SK-N-SH (cell line): ENCODE measurements at regions not wholly inside any gene's neighbourhood (a gene's known extent, or its start where the extent isn't known, plus 50 kb on each side); places are given as distances from the start of the nearest gene placed in this dataset.

ENCODE experiments used
- CTCF ChIA-PET: fragments of 300-600, 350-600 bp; formaldehyde crosslinking; extraction: SDS; loops from one replicate; lab custom pipeline; 2021; lab: Yijun Ruan, JAX
- POLR2A ChIA-PET: fragments of 350-600 bp; sonication (Branson Sonifier 250); formaldehyde crosslinking; extraction: SDS; loops from one replicate; lab custom pipeline; 2020; ENCODE audit warnings: antibody characterized with exemption, inconsistent platforms; lab: Yijun Ruan, JAX
- DNase-seq: peaks from one replicate; pipeline ENCODE4 v3.0.0; 2012
- H2AFZ ChIP-seq: fragments of 200-600 bp; sonication (generic); 2 replicates; pipeline ENCODE4 v1.8.1; 2016; ENCODE audit warnings: antibody characterized with exemption, mild to moderate bottlenecking, low read depth
- H3F3A ChIP-seq: fragments of 200-600 bp; sonication (generic); replicated peaks from 2 replicates; pipeline ENCODE3; 2016; ENCODE audit warnings: antibody characterized with exemption, mild to moderate bottlenecking; ENCODE audit not compliant: insufficient read depth
- H3K27ac ChIP-seq, 2 experiments: fragments of 200-500 bp in 1 of 2; fragments of 200-600 bp in 1 of 2; sonication (Bioruptor generic) in 1 of 2; sonication (generic), shearing (Covaris generic) in 1 of 2; 2 replicates each; pipeline versions ENCODE4 v1.5.1 to v1.6.1; 2014 to 2016; ENCODE audit warnings: low read depth in 2 of 2, inconsistent platforms in 1 of 2, low read length in 1 of 2, mild to moderate bottlenecking in 1 of 2, mixed read lengths in 1 of 2
- H3K27me3 ChIP-seq: fragments of 200-600 bp; sonication (generic), shearing (Covaris generic); 2 replicates; pipeline ENCODE4 v1.6.1; 2016; ENCODE audit warnings: mixed run types; ENCODE audit not compliant: insufficient read depth
- H3K36me3 ChIP-seq, 2 experiments: fragments of 200-500 bp in 1 of 2; fragments of 200-600 bp in 1 of 2; sonication (Bioruptor generic) in 1 of 2; sonication (generic) in 1 of 2; replicated peaks in 1 of 2; 2 replicates each; pipeline versions ENCODE3 to v1.5.1; 2014 to 2016; ENCODE audit warnings: low read length in 1 of 2, mild to moderate bottlenecking in 1 of 2; ENCODE audit not compliant: insufficient read depth in 2 of 2, control insufficient read depth in 1 of 2
- H3K4me1 ChIP-seq, 2 experiments: fragments of 200-500 bp in 1 of 2; fragments of 200-600 bp in 1 of 2; sonication (Bioruptor generic) in 1 of 2; sonication (generic), shearing (Covaris generic) in 1 of 2; 2 replicates each; pipeline versions ENCODE4 v1.5.1 to v1.6.1; 2014 to 2016; ENCODE audit warnings: low read depth in 1 of 2, low read length in 1 of 2, mixed run types in 1 of 2; ENCODE audit not compliant: insufficient read depth in 2 of 2, control insufficient read depth in 1 of 2
- H3K4me2 ChIP-seq: fragments of 200-600 bp; sonication (generic), shearing (Covaris generic); 2 replicates; pipeline ENCODE4 v1.6.1; 2017; ENCODE audit warnings: mixed run types
- H3K4me3 ChIP-seq, 2 experiments: fragments of 200-500 bp in 1 of 2; fragments of 200-600 bp in 1 of 2; sonication (Bioruptor generic) in 1 of 2; sonication (generic), shearing (Covaris generic) in 1 of 2; 2 replicates each; pipeline versions ENCODE4 v1.5.1 to v1.8.1; 2014 to 2016; ENCODE audit warnings: low read depth in 2 of 2, inconsistent platforms in 1 of 2, low read length in 1 of 2, mild to moderate bottlenecking in 1 of 2, mixed read lengths in 1 of 2, moderate library complexity in 1 of 2
- H3K79me2 ChIP-seq: fragments of 200-600 bp; sonication (generic); 2 replicates; pipeline ENCODE4 v1.8.1; 2017; ENCODE audit warnings: mild to moderate bottlenecking; ENCODE audit not compliant: insufficient read depth
- H3K9ac ChIP-seq: fragments of 200-600 bp; sonication (generic); 2 replicates; pipeline ENCODE4 v1.6.1; 2017; ENCODE audit warnings: mixed run types
- H3K9me2 ChIP-seq: fragments of 200-600 bp; sonication (generic); 2 replicates; pipeline ENCODE4 v1.6.1; 2017; ENCODE audit warnings: mixed run types
- H3K9me3 ChIP-seq: fragments of 200-600 bp; sonication (generic); 2 replicates; pipeline ENCODE4 v1.6.1; 2017; ENCODE audit warnings: mixed run types, mild to moderate bottlenecking, moderate library complexity
- H4K20me1 ChIP-seq: fragments of 200-600 bp; sonication (generic); 2 replicates; pipeline ENCODE4 v1.6.1; 2017; ENCODE audit warnings: mild to moderate bottlenecking, mixed run types; ENCODE audit not compliant: insufficient read depth
- CHD2 ChIP-seq: fragments of 150-350 bp; IDR thresholded peaks from 2 replicates; pipeline ENCODE4 v1.6.1; 2018; ENCODE audit warnings: low read length; ENCODE audit not compliant: partially characterized antibody
- FOXM1 ChIP-seq: IDR thresholded peaks from 2 replicates; pipeline ENCODE4 v1.4.0; 2012; ENCODE audit warnings: low read depth, mild to moderate bottlenecking
- GABPA ChIP-seq: IDR thresholded peaks from 2 replicates; pipeline ENCODE4 v1.4.0; 2012; ENCODE audit warnings: low read depth, mild to moderate bottlenecking
- MEF2A ChIP-seq: IDR thresholded peaks from 2 replicates; pipeline ENCODE4 v1.4.0; 2012; ENCODE audit warnings: low read depth, borderline replicate concordance
- MXI1 ChIP-seq: IDR thresholded peaks from 2 replicates; pipeline ENCODE4 v1.6.1; 2012; ENCODE audit warnings: mild to moderate bottlenecking, low read depth, low read length, improper control_type of control experiment
- NRF1 ChIP-seq: IDR thresholded peaks from 2 replicates; pipeline ENCODE4 v1.6.1; 2012; ENCODE audit warnings: low read depth, mild to moderate bottlenecking, low read length
- RCOR1 ChIP-seq: fragments of 150-350 bp; IDR thresholded peaks from 2 replicates; pipeline ENCODE4 v1.6.1; 2017; ENCODE audit warnings: antibody characterized with exemption, low read length
- RFX5 ChIP-seq: IDR thresholded peaks from 2 replicates; pipeline ENCODE4 v1.6.1; 2012; ENCODE audit warnings: mild to moderate bottlenecking, improper control_type of control experiment, low read length
- RXRA ChIP-seq: IDR thresholded peaks from 2 replicates; pipeline ENCODE4 v1.4.0; 2012; ENCODE audit warnings: low read depth, mild to moderate bottlenecking, borderline replicate concordance
- SMC3 ChIP-seq: IDR thresholded peaks from 2 replicates; pipeline ENCODE4 v1.6.1; 2012; ENCODE audit warnings: low read depth, low read length, improper control_type of control experiment
- TAF1 ChIP-seq: IDR thresholded peaks from 2 replicates; pipeline ENCODE4 v1.6.1; 2012; ENCODE audit warnings: low read depth, mild to moderate bottlenecking, low read length, moderate library complexity, borderline replicate concordance
- YY1 ChIP-seq: IDR thresholded peaks from 2 replicates; pipeline ENCODE4 v1.4.0; 2012; ENCODE audit warnings: low read depth, mild to moderate bottlenecking
- WGBS: methylation state at CpG from one replicate; pipeline ENCODE4 v1.1.6; 2017; ENCODE audit warnings: low lambda C conversion rate; 5-methylcytosine and 5-hydroxymethylcytosine counted together
- TF ChIP-seq, protein P1 (sequence below): IDR thresholded peaks from 2 replicates; pipeline ENCODE4 v1.4.0; 2012; ENCODE audit warnings: low read depth, borderline replicate concordance
- TF ChIP-seq, protein P2 (sequence below): IDR thresholded peaks from 2 replicates; pipeline ENCODE4; 2012
- TF ChIP-seq, protein P3 (sequence below): fragments of 200-600 bp; sonication (generic); IDR thresholded peaks from 2 replicates; pipeline ENCODE4 v1.6.1; 2017; ENCODE audit warnings: antibody characterized with exemption, mild to moderate bottlenecking, moderate library complexity
- TF ChIP-seq, protein P4 (sequence below): fragments of 150-350 bp; IDR thresholded peaks from 2 replicates; pipeline ENCODE4 v1.6.1; 2017; ENCODE audit warnings: antibody characterized with exemption, low read length, low read depth, borderline replicate concordance

DNA sequence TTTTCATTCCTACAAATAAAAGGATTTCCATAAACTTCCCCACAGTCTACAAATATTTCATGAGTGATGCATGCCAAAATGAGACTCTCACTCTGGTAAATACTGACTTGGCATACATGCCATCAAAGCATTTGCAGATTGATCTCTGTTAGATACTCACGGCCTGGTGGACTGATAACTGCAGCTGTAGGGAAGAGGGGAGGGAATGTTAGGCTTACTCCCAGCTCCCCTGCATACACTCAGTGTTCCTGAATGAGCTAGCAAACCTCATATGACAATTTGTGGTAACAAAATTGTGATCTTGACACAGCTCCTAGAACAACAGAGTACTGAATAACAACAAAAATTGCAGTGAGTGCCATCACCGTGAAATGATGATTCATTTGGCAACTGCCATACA is 435.3 kb downstream of the NR2F1-AS1 start:
- Histone ChIP-seq H3K27me3 (no peaks in the 10 kb centered on the region), H3K36me3 (no peaks in the 10 kb centered on the region), H2AFZ (no peak overlapping the region), H3K9ac (no peak overlapping the region), H3K4me2 (no peak overlapping the region), H3F3A (peaks cover 8% of the 10 kb centered on the region), H3K4me3 (no peak overlapping the region), H3K4me1 (peaks cover 5 to 9% of the 10 kb centered on the region in 2 experiments; a peak in 3 of 4 replicates), H3K9me2 (no peaks in the 10 kb centered on the region), H4K20me1 (no peaks in the 10 kb centered on the region), H3K27ac (no peak overlapping the region), H3K9me3 (no peaks in the 10 kb centered on the region), H3K79me2 (no peaks in the 10 kb centered on the region)
- ChIA-PET POLR2A (no interaction called here), CTCF (interaction anchor here (1.6 kb wide), 1 partner anchor 16 kb away, joined by 3 read pairs; no protein-coding TSS in a partner anchor)
- no peak for DNase-seq
- whole genome bisulfite sequencing = 94% methylated on average over 2 of the region's 2 CpGs
- TF ChIP-seq, protein P1, sequence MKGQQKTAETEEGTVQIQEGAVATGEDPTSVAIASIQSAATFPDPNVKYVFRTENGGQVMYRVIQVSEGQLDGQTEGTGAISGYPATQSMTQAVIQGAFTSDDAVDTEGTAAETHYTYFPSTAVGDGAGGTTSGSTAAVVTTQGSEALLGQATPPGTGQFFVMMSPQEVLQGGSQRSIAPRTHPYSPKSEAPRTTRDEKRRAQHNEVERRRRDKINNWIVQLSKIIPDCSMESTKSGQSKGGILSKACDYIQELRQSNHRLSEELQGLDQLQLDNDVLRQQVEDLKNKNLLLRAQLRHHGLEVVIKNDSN = no peak
- TF ChIP-seq FOXM1 = no peak
- TF ChIP-seq RFX5 = no peak
- TF ChIP-seq RCOR1 = no peak
- TF ChIP-seq SMC3 = no peak
- TF ChIP-seq YY1 = no peak
- no peak for TF ChIP-seq MXI1
- TF ChIP-seq CHD2 = no peak
- TF ChIP-seq, protein P2, sequence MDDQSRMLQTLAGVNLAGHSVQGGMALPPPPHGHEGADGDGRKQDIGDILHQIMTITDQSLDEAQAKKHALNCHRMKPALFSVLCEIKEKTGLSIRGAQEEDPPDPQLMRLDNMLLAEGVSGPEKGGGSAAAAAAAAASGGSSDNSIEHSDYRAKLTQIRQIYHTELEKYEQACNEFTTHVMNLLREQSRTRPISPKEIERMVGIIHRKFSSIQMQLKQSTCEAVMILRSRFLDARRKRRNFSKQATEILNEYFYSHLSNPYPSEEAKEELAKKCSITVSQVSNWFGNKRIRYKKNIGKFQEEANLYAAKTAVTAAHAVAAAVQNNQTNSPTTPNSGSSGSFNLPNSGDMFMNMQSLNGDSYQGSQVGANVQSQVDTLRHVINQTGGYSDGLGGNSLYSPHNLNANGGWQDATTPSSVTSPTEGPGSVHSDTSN = no peak
- no peak for TF ChIP-seq RXRA
- no peak for TF ChIP-seq GABPA

DNA sequence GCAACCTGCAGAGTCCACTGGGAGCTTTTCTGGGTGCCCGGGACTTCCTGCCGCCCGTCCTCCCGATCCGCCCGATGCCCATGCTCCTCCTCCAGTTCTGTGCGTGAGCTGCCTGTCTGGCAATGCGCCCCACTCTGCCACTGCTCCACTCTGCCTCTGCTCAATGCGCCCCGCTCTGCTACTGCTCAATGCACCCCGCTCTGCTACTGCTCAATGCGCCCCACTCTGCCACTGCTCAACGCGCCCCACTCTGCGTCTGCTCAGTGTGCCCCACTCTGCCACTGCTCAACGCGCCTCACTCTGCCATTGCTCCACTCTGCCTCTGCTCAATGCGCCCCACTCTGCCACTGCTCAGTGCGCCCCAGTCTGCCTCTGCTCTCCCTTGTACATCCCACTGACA is 436.0 kb downstream of the NR2F1-AS1 start:
- Histone ChIP-seq H3K4me1 (0 out of 4 replicates have a peak, but pooled peaks cover 0 to 1% of the 10 kb centered on the region in 2 experiments), H3F3A (peaks cover 3% of the 10 kb centered on the region), H2AFZ (no peak overlapping the region), H3K9me3 (no peaks in the 10 kb centered on the region), H3K4me2 (no peak overlapping the region), H3K9me2 (no peaks in the 10 kb centered on the region), H3K27me3 (no peaks in the 10 kb centered on the region), H3K27ac (no peak overlapping the region), H3K79me2 (no peaks in the 10 kb centered on the region), H3K4me3 (no peak overlapping the region), H3K9ac (no peak overlapping the region), H3K36me3 (no peaks in the 10 kb centered on the region), H4K20me1 (no peaks in the 10 kb centered on the region)
- 98% methylated on average over 19 of the region's 19 CpGs for WGBS
- ChIA-PET POLR2A (no interaction called here), CTCF (interaction anchor here (1.6 kb wide), 1 partner anchor 17 kb away, joined by 3 read pairs; no protein-coding TSS in a partner anchor)
- no peak for DNase-seq
- TF ChIP-seq GABPA (no peak), TAF1 (no peak), SMC3 (no peak), FOXM1 (no peak), MEF2A (no peak), RXRA (no peak), MXI1 (no peak), YY1 (no peak), RFX5 (no peak), NRF1 (no peak)
- TF ChIP-seq, protein P3, sequence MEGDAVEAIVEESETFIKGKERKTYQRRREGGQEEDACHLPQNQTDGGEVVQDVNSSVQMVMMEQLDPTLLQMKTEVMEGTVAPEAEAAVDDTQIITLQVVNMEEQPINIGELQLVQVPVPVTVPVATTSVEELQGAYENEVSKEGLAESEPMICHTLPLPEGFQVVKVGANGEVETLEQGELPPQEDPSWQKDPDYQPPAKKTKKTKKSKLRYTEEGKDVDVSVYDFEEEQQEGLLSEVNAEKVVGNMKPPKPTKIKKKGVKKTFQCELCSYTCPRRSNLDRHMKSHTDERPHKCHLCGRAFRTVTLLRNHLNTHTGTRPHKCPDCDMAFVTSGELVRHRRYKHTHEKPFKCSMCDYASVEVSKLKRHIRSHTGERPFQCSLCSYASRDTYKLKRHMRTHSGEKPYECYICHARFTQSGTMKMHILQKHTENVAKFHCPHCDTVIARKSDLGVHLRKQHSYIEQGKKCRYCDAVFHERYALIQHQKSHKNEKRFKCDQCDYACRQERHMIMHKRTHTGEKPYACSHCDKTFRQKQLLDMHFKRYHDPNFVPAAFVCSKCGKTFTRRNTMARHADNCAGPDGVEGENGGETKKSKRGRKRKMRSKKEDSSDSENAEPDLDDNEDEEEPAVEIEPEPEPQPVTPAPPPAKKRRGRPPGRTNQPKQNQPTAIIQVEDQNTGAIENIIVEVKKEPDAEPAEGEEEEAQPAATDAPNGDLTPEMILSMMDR = no peak
- TF ChIP-seq, protein P2 = no peak
- TF ChIP-seq, protein P4, sequence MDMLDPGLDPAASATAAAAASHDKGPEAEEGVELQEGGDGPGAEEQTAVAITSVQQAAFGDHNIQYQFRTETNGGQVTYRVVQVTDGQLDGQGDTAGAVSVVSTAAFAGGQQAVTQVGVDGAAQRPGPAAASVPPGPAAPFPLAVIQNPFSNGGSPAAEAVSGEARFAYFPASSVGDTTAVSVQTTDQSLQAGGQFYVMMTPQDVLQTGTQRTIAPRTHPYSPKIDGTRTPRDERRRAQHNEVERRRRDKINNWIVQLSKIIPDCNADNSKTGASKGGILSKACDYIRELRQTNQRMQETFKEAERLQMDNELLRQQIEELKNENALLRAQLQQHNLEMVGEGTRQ = no peak
- TF ChIP-seq, protein P1 = no peak
